Cerebellar cortex (tissue), 1 donor: ENCODE measurements at regions not wholly inside any gene's neighbourhood (a gene's known extent, or its start where the extent isn't known, plus 50 kb on each side); places are given as distances from the start of the nearest gene placed in this dataset.
"Not testable (repeated sequence)": the region's sequence is repeated elsewhere in the genome, so short reads cannot be mapped to it uniquely, and the experiment has no call there.

ENCODE experiments used
- DNase-seq: peaks from one replicate; pipeline ENCODE4 v3.0.0-alpha.2; 2015; ENCODE audit warnings: low spot score

DNA sequence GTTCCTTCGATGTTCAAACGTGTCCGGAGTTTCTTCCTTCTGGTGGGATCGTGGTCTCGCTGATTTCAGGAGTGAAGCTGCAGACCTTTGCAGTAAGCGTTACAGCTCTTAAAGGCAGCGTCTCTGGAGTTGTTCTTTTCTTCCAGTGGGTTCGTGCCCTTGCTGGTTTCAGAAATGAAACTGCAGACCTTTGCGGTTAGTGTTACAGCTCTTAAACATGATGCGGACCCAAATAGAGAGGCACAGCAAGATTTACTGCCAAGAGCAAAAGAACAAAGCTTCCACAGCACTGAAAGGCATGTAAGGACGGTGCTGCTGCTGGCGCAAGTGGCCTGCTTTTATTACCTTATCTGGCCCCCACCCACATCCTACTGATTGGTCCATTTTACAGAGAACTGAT is 931.4 kb downstream of the IPMK start:
- DNase-seq: no peak

DNA sequence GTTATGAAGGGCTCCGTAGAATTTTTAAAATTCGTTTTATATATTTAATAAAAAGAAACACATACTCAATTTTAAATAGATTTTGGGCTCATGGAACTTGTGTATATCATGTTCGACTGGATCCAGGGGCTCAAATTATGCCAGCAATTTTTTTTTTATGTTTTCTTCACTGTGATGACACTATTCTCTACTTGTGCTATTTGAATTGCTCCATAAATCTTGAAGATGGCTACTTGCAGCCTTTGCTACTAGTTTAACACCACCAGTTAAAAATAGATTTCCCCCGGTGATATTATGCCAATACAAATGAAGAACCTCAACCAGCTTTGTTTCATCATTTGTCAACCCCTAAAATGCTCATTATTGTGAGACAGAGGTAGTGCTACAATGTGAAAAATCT is 933.2 kb downstream of the IPMK start:
- DNase-seq: no peak

DNA sequence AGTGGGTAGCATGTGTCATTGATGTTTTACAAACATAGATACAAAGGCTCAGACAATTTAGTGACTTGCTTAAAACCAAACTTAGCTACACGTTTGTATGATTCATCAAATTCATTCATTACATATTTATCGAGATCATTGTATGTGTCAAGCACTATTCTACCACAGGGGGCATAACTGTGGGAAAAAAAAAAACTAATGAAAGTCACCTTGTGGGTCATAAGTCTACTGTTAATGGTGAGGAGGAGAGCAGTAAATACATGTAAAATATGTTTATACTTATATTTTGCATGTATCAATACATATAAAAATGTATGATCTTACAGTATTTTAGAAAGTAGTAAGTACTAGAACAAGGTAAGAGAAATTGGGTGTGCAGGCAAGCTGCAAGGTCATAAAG is 933.8 kb downstream of the IPMK start:
- no peak for DNase-seq

DNA sequence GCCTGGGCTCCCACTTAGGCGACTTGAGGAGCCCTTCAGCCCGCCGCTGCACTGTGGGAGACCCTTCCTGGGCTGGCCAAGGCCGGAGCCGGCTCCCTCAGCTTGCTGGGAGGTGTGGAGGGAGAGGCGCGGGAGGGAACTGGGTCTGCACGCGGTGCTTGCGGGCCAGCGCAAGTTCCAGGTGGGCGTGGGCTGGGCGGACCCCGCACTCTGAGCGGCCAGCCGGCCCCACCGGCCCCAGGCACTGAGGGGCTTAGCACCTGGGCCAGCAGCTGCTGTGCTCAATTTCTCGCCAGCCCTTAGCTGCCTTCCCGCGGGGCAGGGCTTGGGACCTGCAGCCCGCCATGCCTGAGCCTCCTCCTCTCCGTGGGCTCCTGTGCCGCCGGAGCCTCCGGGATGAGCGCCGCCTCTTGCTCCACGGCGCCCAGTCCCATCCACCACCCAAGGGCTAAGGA is 946.3 kb downstream of the IPMK start:
- not testable (repeated sequence) for DNase-seq

DNA sequence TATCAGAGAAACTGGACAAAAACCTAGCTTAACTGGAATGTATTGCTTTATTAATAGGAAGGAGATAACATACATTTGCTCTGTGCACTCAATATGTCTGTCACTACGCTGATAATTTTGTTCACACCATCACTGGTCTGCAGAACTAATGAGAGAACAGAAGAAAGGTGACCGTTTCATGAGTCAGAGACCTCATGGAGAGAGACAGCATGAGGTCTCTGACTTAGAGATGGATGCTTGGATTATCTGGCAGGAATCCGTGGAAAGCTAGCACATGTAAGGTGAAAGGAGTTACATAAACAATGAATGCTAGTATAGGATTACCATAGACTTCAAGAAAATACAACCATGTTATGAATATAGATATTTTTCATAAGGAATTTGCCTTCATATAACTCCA is 947.3 kb downstream of the IPMK start:
- DNase-seq: no peak

DNA sequence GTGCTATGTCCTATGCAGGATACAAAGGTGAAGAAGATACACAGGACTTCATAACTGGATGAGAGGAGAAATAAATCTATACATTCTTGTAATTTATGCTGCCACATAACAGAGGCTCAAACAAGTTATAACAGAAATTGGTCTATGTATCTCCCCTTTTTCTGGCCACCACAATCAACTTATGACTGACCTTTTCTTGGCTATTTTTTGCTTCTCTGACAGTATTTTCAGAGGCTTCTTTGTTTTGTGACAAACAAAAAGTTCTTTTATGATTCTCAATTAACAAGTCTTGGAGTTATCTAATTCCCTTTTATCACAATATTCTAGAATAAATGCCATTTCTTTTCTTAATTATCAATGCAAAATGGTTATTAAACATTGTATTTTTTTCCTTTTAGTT is 953.0 kb upstream of the ZWINT start:
- no peak for DNase-seq

DNA sequence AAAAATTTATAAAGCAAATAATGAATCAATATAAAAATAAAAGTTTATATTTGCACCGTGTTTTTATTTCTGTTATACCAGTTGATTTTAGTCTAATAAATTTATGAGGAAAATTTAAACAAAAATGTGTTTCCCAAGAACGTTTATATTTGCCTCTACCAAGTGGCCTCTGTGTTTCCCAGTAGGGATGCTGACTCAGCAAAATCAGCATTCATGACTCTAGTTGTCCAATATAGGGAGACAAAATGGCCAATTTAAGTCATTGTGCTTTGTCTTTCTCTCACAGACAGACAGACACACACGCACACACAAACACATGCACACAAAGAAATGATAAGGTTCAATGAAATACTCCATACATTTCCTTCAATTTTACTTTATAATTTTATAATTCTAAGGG is 942.5 kb upstream of the ZWINT start:
- no peak for DNase-seq

DNA sequence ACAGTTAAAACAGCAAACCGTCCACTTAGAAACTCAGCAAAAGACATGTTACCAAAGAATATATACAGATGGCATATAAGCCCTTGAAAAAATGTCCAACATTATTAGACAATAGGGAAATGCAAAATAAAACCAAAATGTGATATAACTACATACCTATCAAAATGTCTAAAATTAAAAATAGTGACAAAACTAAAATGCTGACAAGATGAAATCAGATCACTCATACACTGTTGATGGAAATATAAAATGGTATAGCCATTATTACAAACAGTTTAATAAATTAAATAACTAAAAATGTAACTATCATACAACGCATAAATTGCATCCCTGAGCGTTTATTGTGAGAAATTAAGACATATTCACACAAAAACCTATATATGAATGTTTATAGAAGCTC is 939.7 kb upstream of the ZWINT start:
- DNase-seq: no peak

DNA sequence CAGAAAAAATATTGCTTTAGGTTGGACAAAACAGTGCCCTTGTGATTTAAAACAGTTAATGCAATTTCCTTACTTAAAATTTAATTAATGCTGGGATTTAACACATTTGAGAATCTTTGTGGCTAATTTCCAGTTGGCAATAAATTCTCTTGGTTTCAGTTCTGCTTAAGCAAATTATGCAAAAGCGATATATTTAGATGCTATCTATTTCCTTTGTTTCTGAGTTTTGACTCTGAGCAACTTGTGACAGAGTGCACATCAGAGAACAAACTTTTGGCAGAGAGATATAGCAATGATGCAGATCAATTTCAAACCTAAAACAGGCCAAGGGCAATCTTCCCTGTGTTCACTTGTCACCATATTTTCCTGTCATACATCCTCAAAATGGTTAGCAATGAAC is 933.6 kb upstream of the ZWINT start:
- no peak for DNase-seq

DNA sequence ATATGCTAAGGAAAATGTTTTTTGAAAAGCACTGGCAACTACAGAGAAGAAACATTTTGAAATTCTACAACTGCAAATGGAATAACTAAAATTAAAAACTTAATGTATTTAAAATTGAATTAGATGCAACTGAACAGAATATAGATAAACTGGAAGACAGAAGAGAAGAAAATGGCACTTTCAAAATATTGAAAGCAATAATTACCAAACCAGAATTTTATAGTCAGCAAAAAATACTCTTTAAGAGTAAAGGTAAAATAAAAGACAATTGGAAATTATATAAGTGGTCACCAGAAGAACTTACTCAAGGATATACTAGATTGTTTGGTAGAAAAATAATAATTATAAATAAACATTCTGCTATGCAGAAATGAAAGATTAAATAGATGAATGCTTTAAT is 927.7 kb upstream of the ZWINT start:
- no peak for DNase-seq

DNA sequence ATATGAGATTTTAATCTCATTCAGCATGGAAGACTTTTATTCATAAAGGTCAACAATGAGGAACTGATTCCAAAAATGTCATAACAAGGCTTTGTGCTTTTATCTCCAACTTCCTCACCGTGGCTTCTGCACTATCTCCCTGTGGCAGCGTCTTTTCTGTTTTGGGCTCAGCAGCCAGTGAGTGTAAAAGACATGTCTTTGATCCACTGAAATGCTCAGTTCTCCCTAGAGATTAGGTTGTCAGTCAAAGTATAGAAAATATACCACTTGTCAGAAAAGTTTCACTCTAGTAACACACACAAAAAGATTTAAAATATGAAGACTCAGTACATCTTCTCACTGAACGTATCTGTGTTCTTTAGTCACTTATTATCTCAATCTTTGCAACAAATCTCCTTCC is 901.8 kb upstream of the ZWINT start:
- DNase-seq: no peak

DNA sequence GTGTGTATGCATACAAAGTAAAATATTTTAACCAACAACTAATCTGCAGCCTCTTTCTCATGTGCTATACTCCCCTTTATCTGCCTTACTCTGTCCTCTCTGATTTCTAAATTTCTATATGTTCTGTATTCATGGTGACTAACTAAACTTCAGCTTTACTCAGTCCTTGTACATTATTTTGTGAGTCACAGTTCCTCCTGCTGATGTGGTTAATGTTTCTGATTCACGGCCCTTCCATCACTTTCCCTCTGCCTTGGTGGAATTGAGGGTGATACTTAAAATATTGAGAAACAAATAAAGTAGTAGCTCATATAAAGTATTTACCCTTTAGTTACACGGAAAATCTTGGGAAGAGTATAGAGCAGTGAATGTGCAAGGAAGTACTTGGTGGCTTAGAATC is 899.1 kb upstream of the ZWINT start:
- no peak for DNase-seq

DNA sequence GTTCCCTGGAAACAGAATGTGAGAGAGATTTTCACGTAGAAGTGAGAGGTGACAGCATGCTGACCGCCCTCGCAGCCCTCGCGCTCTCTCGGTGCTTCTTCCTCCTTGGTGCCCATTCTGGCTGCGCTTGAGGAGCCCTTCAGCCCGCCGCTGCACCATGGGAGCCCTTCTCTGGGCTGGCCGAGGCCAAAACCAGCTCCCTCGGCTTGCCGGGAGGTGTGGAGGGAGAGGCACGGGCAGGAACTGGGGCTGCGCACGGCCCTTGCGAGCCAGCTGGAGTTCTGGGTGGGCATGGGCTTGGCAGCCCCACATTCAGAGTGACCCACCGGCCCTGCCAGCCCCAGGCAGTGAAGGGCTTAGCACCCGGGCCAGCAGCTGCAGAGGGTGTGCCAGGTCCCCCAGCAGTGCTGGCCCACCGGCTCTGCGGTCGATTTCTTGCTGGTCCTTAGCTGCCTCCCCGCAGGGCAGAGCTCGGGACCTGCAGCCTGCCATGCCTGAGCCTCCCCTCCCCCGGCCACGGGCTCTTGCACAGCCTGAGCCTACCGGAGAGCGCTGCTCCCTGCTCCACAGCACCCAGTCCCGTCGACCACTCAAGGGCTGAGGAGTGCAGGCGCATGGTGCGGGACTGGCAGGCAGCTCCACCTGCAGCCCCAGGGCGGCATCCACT is 888.7 kb upstream of the ZWINT start:
- DNase-seq: no peak

DNA sequence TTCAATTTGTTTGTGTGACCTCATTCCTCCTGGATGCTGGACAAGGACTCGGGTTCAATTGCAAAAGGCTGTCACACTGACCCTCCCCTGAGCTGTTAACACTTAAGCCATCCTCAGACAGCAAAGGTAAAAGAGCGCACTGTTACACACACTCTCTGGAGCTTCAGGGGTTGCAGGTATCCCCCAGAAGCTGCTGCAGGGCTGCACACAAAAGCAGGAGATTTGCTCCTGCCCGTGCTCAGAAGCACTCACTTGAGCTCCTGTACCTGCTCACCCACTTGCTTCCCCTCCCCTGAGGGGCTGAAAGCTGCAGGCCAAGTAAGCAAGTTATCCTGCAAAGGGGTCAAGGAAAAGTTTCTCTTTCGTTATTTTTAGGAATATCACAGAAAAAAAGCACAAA is 886.2 kb upstream of the ZWINT start:
- no peak for DNase-seq

DNA sequence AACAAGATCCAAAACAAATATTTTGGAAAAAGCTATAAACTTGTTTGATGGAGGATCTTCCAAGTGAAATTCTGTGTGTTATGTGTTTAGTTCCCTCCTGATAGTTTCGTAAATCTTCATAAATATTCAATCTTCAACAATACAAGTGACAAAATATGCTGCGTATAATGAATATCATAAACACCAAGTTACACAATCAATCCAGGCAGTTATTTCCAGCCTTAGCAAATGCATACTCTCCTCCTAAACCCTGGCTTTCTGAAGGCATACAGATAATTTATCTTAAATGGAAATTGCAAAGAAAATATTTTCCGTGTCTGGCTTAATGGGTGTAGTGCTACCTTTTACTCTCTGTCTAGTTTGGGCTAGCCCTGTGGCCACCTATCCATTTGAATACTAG is 864.9 kb upstream of the ZWINT start:
- DNase-seq: no peak

DNA sequence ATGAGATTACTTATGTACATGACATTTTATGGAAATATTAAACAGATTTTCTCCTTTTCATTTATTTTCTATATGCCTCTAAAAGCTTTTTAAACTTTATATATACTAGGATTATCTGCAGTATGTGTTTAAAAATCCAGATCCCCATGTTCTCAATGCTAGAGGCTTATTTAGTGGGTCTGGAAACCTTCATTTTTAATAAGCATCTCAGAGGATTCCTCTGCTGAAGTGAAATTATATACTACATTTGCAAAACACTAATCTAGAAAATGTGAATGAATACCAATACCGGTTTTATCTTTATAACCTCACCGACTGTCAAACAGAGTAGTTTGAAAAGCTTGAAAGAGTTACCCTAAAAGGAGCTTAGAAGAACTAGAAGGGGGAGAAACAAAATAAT is 863.8 kb upstream of the ZWINT start:
- DNase-seq: no peak

DNA sequence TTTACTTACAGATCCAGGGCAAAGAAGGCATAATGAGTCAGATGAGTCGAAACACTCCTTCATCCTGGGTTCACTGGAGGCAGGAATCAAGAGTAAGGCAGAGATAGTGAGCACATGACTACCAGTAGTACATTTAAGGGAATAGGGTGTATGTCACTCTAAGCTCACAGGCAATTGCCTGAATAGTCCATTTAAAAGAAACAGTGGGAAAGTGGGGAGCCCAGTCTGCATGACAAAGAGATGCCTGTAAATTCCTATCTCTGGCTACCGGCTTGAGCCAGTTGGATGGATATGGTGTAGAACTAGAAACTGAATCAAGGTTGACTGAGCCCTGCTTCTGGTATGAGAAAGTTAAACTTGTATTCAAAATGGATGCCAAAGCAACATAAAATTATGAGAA is 861.5 kb upstream of the ZWINT start:
- no peak for DNase-seq

DNA sequence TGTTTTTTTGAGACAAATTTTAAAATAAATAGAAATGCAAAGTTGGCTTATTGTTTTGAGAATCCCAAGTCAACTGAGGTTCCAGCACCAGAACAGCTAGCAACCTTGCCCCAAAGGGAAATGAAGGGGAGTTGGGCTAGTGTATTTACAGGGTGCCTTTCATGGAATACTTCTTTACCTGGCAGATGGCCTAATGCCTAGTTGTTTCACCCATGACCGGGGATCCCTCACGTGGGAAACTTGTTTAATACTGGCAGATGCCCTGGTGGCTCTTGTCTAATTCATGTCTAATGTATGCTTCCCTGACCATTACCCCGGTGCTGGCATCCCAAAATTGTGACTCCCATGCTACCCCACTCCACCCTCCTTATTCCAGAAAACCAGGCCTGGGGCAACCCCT is 861.1 kb upstream of the ZWINT start:
- DNase-seq: no peak

DNA sequence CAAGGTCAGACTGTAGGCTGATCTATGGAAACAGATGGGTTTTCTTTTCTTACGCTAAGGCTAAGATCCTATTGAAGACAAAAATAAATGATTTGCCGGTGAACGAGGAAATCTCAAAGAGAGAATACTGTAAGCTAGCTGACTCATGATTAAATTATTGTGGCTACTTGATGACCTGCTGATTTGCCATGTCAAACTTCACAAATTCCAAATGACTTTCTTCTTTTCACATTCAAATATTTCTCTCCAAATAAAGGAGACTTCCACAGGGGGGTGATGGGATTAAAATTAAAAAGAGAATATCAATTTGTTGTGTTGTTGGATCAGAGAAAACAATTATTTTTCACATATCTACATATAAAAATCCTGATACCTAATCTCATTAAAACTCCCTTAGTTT is 860.6 kb upstream of the ZWINT start:
- no peak for DNase-seq

DNA sequence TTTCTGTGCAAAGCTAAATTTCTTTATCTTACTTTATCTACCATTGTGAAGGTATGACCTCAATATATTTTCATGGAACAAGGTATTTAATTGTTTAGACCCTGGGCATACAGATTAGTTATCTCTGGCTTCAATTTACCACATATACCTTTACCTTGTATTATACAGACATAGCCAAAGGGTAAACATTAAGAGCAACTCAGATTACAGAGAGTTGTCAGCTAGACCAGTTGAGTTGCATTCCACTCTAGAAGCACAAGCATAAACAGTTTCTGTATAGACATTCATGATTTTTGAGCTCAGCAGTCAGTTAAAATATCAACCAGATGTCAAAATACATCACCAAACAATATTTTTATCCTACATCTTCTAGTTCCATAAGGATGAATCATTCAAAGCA is 857.3 kb upstream of the ZWINT start:
- DNase-seq: no peak

DNA sequence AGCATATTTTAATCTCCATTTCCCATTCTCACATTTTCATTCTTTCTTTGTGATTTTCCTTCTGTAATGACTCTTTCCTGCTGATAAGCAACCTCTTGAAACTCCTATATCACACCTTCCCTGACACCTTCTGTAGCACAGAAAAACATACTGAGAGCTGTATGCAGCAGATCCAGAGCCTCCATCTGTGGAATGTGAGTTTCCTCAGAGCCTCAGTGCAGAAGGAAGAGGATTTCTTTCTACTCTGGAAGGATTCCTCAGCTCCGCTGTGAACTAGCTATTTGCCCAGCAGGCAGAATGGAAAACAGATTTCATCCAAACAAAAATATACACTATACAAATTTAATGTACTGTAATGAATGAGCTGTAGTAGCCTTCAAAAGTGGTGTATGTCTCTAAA is 841.3 kb upstream of the ZWINT start:
- DNase-seq: no peak

DNA sequence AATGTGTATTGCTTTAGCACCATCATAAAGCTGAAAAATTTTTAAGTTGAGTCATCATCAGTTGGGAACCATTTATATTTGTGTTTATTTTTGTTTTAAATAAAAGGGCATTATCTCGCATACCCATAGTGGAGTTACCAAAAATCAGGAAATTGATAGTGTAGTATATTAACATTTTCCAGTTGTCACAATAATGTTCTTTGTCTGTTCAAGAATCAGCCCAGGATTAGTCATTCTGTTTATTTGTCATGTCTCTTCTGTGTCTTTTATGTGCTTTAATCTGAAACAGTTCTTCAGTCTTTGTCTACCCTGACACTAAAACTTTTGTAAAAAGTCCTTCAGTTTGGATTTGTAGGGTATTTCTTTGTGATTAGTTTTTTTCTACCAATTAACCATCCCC is 827.8 kb upstream of the ZWINT start:
- no peak for DNase-seq

DNA sequence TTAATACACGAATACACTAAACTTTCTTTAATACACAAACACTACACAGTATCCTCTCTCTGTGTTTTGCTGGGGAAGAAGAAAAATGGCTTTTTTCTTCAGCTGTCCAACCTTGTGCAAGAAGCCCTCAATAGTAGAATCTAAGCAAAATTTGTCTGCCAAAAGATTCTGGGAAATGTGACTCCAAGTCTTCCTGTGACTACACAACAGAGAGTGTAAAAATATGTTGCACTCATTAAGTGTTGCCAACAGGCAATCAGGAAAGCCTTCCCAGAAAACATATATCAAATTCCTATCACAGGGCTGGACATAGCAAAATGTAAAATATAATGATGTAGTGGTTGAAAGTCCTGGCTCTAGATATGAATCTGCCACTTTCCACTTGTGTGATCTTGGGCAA is 825.1 kb upstream of the ZWINT start:
- no peak for DNase-seq

DNA sequence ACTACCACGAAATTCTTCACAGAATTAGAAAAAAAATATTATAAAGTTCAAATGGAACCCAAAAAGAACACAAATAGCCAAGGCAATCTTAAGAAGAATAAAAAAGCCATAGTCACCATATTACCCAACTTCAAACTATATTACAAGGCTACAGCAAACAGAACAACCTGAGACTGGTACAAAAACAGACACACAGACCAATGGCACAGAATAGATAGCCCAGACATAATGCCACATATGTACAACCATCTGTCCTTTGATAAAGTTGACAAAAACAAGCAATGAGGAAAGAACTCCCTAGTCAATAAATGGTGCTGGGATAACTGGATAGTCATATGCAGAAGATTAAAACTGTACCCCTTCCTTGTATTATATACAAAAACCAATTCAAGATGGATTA is 808.5 kb upstream of the ZWINT start:
- no peak for DNase-seq
